SK-MEL-5 (cell line): ENCODE measurements at regions not wholly inside any gene's neighbourhood (a gene's known extent, or its start where the extent isn't known, plus 50 kb on each side); places are given as distances from the start of the nearest gene placed in this dataset.
"Not testable (repeated sequence)": the region's sequence is repeated elsewhere in the genome, so short reads cannot be mapped to it uniquely, and the experiment has no call there.

Source experiments
- DNase-seq: peaks from one replicate; pipeline ENCODE4 v3.0.0-alpha.2; 2016; ENCODE audit warnings: low read depth, low spot score
- in situ Hi-C: cut with HindIII; loops from 2 replicates; pipeline ENCODE4 v1.10.0; 2016; ENCODE audit warnings: low sequenced_read_pairs, high pct_unique_total_duplicates, low pct_unique_long_range_greater_than_20kb

DNA sequence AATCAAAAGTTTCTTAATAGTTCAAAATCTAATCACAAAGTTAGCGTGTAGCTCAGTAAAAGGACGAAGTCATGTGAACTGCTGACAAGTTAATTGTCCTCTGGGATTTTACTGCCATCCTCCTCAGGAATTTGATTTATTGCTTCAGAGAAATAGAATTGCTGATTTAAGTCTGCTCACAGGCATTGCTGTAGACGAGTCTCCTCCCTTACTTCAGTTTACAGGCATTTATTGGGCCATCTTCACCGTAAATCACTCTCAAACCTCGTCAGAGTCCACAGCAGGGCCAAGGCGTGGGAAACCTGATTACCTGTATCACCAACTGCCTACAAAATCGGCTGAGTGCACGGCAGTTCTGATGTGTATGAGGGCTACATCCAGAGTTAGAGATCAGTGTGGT, 119.1 kb upstream of the PDE10A start:
- in situ Hi-C loops = no loop called here
- DNase-seq = no peak

DNA sequence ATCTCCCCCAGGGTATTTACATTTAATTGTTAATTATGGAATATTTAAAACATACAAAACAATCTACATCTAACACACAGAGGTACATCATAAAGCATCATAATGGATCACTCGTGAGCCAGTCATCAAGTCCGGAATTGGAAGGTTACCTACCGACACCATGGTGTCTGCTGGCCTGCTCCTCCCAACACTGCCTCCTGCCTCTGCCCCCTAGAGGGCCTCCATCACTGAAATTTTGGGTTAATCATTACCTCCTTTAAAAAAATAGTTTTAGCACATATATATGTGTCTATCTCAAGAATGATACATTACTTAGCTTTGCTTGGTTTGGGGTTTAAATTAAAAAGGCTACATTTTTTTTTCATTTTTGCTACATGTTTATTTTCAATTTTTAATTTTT, 114.6 kb upstream of the PDE10A start:
- in situ Hi-C loops = no loop called here

DNA sequence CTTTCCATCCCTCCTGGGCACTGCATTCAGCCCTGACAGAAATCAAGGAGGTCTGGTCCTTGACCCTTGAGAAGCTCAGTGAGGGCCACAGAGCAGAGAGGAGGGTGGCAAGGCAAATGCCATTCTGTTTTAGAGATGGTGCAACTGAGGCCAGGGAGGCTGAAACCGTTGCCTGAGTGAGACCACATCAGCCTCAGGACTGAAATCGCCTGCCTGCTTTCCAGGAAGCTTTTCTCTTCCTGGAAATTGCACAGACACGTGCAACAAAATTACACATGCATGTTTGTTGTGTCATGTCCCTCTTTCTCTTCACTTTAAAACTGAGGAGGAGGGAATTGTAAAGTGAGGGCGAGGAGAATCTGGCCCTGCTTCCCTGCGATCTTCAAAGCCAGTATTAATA, 113.7 kb upstream of the PDE10A start:
- in situ Hi-C loops = no loop called here
- DNase-seq = no peak

More for the DNA sequence above, 114.6 kb upstream of the PDE10A start:
- DNase-seq = no peak

DNA sequence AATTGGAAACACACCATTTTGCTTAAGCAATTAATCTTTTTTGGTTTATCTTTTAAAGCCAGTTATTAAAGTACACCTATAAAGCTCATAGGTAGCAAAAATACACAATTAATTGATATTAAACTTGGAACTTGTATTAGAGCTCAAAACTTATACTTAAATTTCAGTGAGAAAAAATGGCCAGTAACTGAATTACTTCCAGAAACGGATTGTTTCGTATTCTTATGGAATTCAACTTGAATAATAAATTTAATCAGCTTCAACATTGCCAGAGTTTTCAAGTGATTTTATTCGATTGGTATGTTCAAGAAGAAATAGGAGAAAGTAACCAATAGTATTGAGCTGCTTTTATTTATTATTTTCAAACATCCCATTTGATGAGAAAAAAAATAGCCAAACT, 112.7 kb upstream of the PDE10A start:
- no peak for DNase-seq
- in situ Hi-C loops = no loop called here

DNA sequence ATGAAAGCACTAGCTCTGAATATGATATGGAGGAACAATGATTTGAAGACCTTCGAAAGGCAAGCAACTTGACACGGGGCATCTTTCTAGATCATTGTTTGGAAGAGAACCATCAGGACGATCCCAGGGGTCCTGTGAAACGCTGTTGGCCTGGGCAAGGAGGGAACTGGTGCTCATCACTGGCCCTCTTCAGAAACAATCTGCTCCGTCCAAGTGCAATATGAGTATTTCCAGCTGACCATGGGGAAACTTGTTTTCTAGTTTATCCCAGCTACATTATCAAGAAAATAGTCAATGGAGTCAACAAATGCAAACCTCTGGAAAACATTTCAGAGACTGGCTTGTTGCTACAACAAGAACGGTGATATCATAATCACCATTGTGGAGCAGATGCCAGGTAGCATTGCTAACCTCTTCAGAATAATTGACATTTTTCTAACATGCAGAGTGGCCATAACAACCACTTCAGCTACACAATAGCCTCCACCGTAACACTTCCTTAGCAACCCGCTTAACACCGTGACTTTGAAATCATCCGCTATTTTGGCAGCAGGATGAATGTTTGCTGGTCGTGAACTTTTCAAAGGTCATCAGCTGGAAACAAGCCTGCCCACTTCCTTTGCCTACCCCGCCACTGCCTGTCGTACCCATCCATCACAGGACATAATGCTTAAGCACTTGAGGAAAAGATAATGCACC, 112.0 kb upstream of the PDE10A start:
- no peak for DNase-seq
- in situ Hi-C loops = no loop called here

DNA sequence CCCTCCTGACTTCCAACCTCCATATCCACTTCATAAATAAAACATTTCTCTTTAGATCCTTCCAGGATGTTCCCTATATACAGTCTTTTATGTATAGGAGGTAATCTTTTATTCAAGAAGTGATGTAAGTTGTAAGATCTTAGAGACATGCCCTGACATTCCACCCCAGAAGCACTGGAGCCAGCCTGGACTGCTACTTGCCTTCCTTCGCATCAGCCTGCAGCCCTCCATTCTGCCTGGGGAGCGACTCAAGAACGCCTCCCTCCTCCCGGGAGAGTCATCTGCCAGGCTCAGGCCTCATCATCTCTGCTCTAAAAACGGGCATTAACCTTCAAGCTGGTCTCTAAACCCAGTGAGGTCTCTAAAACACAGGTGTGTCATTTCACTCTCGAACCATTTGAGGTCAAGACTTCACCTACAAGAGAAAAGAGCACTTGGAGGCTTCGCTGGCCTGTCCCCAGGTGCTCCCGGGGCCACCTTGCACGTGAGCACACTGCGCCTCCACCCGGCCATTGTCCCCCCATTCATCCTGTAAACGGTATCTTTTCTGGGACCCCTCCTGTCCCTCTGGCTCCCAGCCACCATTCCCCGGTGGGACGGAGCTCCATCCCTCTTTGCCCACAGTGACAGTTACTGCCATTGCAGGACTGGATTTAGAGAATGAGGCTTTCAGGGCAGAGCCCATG, 107.5 kb upstream of the PDE10A start:
- in situ Hi-C loops = no loop called here
- DNase-seq = no peak

DNA sequence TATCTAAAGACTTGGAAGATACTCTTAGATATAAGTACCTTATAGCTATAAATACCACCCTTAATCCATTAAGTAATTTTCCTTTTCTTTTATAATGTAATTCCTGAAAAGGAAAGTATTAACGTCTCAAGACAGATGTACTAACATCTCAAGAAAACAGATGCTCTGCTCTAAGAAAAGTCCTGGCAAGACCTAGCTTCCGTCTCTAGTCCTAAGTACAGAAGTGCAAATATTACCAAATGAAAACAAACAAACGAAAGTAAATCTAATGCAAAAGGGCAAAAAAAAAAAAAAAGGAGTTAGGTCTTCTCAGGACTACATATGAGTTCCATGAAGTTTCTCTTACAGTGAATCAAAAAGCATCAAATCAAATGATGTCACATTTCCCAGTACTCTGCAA, 106.8 kb upstream of the PDE10A start:
- DNase-seq = no peak
- in situ Hi-C loops = no loop called here

DNA sequence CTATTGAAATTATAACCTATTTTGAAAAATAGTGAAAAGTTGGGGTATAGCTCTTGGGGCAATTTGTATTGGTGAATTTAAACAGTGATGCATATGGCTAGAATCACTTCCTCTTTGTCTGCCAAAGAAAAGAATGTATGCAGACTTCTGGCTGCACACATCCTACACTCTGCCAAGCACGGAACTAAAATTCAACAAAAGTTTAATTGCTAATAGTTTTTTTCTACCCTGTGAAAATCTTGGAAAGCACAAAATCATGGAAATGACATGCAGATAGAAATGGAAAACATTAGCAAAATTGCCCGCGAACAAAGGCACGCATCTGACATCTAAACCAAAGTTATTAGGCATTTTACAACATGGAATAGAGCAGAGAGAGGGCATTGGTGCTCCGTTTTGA, 106.4 kb upstream of the PDE10A start:
- in situ Hi-C loops = no loop called here
- DNase-seq = no peak

DNA sequence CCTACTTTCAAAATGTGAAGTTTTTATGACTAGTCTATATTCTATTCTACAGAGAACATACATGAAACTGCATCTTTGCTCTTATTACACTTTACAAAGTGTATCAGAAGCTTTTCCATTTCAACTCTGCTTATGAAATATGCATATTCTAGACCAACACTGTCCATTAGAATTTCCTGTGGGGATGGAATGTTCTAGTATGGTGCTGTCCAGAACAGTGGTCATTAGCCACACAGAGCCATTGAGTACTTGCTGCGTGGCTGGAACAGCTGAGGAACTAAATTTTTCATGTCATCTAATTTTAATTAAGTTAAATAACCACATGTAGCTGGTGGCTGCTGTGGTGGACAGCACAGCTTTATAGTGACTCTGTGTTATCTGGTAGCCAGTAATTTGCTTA, 105.9 kb upstream of the PDE10A start:
- in situ Hi-C loops = no loop called here
- no peak for DNase-seq

DNA sequence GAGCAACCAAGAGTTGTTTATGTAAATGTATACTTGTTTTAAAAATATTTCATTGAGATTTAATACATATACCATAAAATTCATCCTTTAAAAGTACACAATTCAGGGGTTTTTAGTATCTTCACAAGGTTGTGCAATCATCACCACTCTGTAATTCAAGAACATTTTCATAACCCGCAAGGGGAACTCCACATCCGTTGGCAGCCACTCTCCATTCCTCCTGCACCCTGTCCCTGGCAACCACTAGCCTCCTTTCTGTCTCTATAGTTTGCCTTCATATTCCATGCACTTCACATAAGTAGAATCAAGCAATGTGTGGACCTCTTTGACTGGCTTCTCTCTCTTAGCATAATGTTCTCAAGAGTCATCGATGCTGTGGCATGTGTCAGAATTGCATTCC, 104.2 kb upstream of the PDE10A start:
- DNase-seq = no peak
- in situ Hi-C loops = no loop called here

DNA sequence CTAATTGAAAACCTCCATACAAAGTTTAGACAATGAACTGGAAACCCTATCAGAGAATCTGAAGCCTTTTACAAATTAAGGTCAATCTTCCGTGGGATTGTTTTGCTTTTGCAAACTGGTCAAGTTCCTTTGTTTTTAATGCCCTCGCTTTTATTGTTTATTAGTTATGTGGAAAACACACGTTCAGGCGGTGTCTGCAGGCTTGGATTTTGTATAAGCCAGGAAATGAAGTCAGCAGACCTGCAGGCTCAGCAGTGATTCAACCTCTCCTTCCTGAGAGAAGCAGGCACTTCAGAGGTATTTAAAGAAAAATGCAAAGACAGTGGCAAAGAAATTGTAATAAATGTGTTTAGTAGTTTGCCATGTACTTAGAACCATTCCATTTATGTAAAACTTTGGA, 103.4 kb upstream of the PDE10A start:
- in situ Hi-C loops = no loop called here
- DNase-seq = no peak

DNA sequence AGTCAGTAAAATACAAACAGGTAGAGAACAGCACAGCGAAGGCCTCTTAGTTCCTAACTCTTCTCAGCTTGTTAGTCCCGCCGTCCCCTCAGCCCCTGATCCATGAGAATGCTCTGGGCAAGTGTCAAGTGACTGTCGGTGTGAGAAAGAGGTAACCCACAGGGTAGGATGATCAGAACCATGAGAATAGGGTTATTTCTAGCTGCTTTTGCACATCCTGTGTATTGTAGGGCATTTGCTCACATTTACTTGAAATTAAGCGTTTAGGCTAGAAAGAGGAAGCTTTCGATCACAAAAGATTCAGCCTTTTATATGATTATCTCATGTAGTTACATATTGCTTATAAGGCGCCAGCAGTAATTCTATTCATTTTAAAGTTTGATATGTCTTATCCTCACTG, 103.0 kb upstream of the PDE10A start:
- DNase-seq = no peak
- in situ Hi-C loops = no loop called here

DNA sequence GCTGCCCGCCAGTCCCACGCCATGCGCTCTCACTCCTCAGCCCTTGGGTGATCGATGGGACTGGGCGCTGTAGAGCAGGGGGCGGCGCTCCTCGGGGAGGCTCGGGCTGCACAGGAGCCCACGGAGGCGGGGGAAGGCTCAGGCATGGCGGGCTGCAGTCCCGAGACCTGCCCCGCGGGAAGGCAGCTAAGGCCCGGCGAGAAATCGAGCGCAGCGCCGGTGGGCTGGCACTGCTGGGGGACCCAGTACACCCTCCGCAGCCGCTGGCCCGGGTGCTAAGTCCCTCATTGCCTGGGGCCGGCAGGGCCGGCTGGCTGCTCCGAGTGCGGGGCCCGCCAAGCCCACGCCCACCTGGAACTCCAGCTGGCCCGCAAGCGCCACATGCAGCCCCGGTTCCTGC, 102.2 kb upstream of the PDE10A start:
- DNase-seq, in situ Hi-C loops: not testable (repeated sequence)

DNA sequence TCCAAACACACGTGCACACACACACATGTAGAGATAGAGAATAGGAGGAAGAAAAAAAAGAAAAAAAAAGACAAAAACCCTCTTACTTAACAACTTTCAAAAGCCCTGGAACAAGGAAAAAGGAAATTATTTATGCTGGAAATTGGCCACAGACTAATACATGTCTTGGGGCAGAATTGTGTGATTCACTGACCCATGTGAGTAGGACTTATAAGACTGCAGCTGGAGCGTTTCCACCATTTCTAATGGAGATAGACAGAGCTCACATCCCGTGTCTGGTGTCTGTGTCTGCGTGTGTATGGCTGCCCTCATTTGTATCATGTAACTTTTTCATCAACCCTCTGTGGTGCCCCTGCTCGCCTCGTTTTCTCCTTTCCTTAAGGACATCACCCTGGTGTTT, 99.8 kb upstream of the PDE10A start:
- no peak for DNase-seq
- in situ Hi-C loops = no loop called here

DNA sequence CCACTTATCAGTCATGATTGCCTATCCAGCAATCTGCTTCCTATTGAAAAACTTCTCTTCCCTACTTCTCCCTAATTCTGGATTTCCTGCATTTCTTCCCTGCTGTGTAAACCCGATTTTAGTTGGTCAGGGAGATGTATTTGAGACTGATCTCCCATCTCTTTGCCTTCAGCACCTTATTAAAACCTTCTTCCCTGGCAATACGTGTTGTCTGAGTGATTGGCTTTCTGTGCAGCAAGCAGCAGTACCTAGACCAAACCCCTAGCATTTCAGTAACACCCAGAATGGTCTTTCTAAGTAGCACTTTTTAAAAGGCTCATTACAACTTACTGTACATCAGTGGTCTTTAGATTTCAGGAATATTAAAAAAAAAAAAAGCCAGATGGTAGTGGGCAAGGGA, 99.1 kb upstream of the PDE10A start:
- in situ Hi-C loops = no loop called here
- DNase-seq = no peak

DNA sequence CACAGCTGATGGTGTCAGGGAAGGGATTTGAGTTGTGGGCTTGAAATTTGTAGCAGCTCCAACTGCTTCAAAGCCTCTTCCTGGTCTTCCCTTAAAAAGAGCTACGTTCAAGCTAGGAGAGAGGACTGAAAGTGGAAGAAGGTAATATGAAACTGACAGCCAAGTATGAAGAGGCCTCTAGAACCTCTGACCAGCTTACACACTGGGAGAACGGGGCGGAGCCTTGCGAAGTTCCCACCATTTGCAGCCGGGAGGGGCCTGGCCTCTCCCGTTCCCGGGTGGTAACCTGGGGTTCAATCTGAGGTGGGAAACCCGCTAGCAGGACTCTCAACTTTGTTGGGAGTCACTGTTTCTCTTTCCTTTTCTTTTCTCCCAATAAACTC, 97.8 kb upstream of the PDE10A start:
- DNase-seq = no peak
- in situ Hi-C loops = no loop called here

DNA sequence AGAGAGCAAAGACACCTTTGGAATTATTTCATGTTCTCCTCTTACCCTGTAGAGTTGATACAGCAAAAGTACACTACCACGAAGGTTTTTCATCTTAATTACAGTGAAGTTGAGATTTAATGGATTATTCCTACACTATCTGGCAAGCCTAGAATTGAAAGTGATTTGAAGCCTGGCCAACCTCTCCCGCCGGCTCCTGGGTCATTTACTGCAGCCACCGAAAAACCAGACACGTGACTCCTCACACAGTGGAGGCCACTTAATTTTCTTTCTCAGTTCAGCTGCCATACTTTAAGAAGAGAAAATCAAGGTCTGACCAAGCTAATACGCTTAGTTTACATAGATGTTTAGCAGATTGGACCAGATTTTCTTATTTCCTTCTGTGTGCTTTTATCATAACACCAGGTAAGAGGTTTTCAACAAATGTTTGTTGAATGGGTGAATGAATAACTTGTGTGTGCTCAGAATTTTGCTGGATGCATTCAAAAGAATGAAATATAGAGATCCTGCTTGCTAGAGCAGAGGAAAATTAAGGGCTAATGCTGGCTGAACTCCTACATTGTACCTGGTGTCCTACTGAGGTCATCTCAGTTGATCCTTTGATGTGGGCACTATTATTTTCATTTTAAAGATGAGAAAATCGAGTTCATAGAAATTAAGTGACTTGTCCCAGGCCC, 97.2 kb upstream of the PDE10A start:
- in situ Hi-C loops = no loop called here
- no peak for DNase-seq

DNA sequence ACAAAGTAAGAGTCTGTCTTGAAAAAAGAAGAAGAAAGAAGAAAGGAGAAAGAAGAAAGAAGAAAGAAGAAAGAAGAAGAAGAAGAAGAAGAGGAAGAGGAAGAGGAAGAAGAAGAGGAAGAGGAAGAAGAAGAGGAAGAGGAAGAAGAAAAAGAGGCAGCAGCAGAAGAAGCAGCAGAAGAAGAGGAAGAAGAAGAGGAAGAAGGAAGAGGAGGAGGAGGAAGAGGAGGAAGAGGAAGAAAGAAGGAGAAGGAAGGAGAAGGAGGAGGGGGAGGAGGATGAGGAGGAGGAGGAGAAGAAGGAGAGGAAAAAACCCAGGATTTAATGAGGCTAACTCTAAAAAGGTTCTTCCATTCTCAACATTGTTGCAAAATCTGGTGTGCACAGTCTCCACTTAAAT, 95.4 kb upstream of the PDE10A start:
- no peak for DNase-seq
- in situ Hi-C loops = no loop called here

DNA sequence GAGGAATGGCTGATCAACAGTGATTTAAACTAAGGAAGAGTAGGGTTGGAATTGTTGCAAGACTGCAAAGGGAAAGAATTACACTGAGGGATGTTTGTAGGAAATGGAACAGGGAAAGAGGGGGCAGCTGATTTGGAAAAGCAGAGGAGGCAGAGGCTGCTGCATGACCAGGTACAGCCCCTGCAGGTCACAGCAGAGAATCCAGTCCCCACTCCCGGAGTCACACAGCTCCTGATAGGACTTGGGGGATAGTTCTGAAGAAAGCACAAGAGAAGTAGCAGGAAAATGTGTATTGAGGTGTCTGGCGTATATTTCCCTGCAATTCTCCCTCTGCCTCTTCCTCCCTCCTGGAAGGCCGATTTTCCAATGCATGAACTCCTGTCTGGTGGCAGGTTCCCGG, 92.5 kb upstream of the PDE10A start:
- in situ Hi-C loops = no loop called here
- DNase-seq = no peak
